Spleen (tissue), 7 donors: ENCODE measurements at regions not wholly inside any gene's neighbourhood (a gene's known extent, or its start where the extent isn't known, plus 50 kb on each side); places are given as distances from the start of the nearest gene placed in this dataset.

Source experiments
- POLR2A ChIP-seq, 3 donors: fragments of 450-650 bp; IDR thresholded peaks; one replicate each; pipeline ENCODE4 v1.5.1; 2017; ENCODE audit warnings: antibody characterized with exemption in 3 of 3, mild to moderate bottlenecking in 1 of 3
- TF ChIP-seq, protein P1 (sequence below), 11 experiments: fragments of 200-600 bp in 7 of 11; fragments of 450-650 bp in 4 of 11; sonication (generic) in 4 of 11; IDR thresholded peaks in 8 of 11; conservative IDR thresholded peaks in 3 of 11; 1 replicate in 7 of 11; 2 replicates in 4 of 11; pipeline versions ENCODE4 v1.4.0 to v1.8.0; 2016 to 2021; ENCODE audit warnings: antibody characterized with exemption in 11 of 11, inconsistent platforms in 4 of 11, mild to moderate bottlenecking in 1 of 11
- donor health status: DM: no; HTN: no; CAD: no; lungs with moderate emphysema.
- donor health status: DM: no; HTN: no; CAD: no.
- donor health status: DM: no; HTN: no; CAD: no.

DNA sequence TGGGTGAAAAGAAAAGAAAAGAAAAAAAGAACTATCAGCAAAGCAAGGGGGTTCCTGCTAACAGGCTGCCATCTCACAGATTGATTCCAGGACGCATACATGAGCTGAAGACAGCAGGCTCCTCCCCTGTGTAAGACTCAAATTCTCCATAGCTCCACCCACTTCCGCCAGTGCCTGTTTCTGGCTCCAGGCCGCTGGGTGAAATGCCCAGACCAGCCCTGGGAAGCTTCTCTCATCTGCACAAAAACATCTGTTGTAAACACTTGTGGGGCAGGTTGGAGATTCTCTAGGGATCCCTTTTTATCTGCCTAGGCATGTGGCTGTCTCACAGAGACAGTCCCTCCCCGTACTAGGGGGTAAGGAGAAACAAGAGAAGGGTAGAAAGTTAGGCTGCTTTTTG, 1054.4 kb upstream of the SPRY2 start:
- TF ChIP-seq POLR2A (IDR thresholded peaks at IDR 0.05): no peak
- TF ChIP-seq, protein P1, sequence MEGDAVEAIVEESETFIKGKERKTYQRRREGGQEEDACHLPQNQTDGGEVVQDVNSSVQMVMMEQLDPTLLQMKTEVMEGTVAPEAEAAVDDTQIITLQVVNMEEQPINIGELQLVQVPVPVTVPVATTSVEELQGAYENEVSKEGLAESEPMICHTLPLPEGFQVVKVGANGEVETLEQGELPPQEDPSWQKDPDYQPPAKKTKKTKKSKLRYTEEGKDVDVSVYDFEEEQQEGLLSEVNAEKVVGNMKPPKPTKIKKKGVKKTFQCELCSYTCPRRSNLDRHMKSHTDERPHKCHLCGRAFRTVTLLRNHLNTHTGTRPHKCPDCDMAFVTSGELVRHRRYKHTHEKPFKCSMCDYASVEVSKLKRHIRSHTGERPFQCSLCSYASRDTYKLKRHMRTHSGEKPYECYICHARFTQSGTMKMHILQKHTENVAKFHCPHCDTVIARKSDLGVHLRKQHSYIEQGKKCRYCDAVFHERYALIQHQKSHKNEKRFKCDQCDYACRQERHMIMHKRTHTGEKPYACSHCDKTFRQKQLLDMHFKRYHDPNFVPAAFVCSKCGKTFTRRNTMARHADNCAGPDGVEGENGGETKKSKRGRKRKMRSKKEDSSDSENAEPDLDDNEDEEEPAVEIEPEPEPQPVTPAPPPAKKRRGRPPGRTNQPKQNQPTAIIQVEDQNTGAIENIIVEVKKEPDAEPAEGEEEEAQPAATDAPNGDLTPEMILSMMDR (IDR thresholded peaks at IDR 0.05 in 8 of 11, conservative IDR thresholded peaks at IDR 0.05 in 3 of 11): no peak
